ENCODE measurements at regions not wholly inside any gene's neighbourhood (a gene's known extent, or its start where the extent isn't known, plus 50 kb on each side); places are given as distances from the start of the nearest gene placed in this dataset.

DNA sequence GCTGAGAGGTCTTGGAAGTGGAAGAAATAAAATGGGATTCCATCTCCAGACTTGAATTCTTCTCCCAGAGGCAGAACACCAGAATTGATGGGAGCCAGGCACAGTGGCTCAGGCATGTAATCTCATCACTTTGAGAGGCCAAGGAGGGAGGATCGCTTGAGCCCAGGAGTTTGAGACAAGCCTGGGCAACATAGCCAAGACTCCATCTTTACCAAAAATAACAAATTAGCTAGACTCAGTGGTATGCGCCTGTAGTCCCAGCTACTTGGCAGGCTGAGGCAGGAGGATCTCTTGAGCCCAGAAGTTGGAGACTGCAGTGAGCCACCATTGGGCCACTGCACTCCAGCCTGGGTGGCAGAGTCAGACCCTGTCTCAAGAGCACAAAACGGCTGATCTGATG lies 144.3 kb downstream of the C1D start:
- WGBS, 2 donors = 63 to 71% methylated on average over 3 of the region's 3 CpGs
- no peak overlapping the region for H3K4me3 ChIP-seq (ENCODE audit: low read depth, poor library complexity, severe bottlenecking)
- intact Hi-C loops (cut with DNase I; ENCODE audit: low total_unique reads) = no loop called here
- no peak for DNase-seq (ENCODE audit: low spot score in 2 of 2)
- TF ChIP-seq POLR2A (IDR thresholded peaks at IDR 0.05) (no peak), CTCF (IDR thresholded peaks at IDR 0.05) (no peak)

- 96 to 100% methylated on average over 1 of the region's 1 CpG for WGBS, 2 donors
Measured at GRCh38 chr2:67919490-67919889, 143.3 kb downstream of the C1D start.

DNA sequence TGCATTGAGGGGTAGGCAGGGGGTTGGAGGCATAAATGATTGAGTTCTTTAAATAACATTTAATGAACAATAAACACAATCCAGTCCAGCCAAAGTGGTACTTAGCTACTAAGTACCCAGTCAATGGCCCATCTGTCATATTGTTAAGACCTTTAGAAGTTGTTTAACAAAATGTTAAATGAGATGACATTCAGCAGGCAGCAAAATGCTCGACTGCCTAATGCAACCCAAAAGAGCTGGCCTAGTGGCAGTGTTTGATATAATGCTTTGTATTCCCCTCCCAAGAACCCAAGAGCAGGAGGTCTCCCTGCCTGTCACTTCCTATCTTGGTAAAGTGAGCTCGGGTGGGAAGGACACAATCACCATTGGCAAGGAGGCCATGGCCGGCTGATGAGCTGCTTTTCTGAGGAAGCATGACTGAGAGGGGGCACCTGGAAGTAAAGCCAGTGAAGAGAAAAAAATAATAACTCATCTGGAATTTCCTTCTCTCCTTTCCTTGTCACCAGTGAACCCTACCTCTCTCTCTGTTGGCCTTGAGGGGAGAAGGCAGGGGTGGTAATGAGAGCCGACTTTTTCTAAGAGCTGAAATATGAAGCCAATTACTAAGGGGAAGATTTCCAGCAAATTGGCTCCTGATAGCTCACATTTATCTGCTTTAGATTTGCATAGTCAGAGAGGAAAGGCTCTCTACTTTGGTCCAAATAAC lies 140.6 kb downstream of the C1D start:
- WGBS, 2 donors = 65 to 72% methylated on average over 4 of the region's 4 CpGs
- intact Hi-C loops (cut with DNase I; ENCODE audit: low total_unique reads) = no loop called here
- TF ChIP-seq CTCF (IDR thresholded peaks at IDR 0.05) (no peak), POLR2A (IDR thresholded peaks at IDR 0.05) (no peak)
- DNase-seq (ENCODE audit: low spot score in 2 of 2) = no peak
- no peak overlapping the region for H3K4me3 ChIP-seq (ENCODE audit: low read depth, poor library complexity, severe bottlenecking)

More at GRCh38 chr2:67919490-67919889, 143.3 kb downstream of the C1D start:
- DNase-seq (ENCODE audit: low spot score in 2 of 2) = no peak
- TF ChIP-seq POLR2A (IDR thresholded peaks at IDR 0.05) (no peak), CTCF (IDR thresholded peaks at IDR 0.05) (no peak)
- intact Hi-C loops (cut with DNase I; ENCODE audit: low total_unique reads) = no loop called here
- no peak overlapping the region for H3K4me3 ChIP-seq (ENCODE audit: low read depth, poor library complexity, severe bottlenecking)

DNA sequence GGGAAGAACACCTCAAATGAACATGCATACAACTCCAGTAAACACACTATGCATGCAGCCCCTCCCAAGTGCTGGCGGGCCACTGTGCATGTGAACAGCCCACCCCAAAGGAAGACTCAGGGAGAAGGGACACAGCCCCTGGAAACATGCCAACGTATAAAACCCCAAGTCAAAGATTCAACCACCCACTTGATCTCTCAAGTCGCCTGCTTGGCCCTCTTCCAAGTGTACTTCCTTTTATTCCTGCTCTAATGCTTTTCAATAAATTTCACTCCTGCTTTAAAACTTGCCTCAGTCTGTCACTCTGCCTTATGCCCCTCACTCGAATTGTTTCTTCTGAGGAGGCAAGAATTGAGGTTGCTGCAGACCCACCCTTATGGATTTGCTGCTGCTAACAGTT lies 139.1 kb downstream of the C1D start:
- 28 to 37% methylated on average over 4 of the region's 4 CpGs for WGBS, 2 donors
- TF ChIP-seq POLR2A (IDR thresholded peaks at IDR 0.05) (no peak), CTCF (IDR thresholded peaks at IDR 0.05) (no peak)
- DNase-seq (ENCODE audit: low spot score in 2 of 2) = no peak
- intact Hi-C loops (cut with DNase I; ENCODE audit: low total_unique reads) = no loop called here
- no peak overlapping the region for H3K4me3 ChIP-seq (ENCODE audit: low read depth, poor library complexity, severe bottlenecking)

- TF ChIP-seq POLR2A (IDR thresholded peaks at IDR 0.05) (no peak), CTCF (IDR thresholded peaks at IDR 0.05) (no peak)
- no peak for DNase-seq (ENCODE audit: low spot score in 2 of 2)
- H3K4me3 ChIP-seq (ENCODE audit: low read depth, poor library complexity, severe bottlenecking) = no peak overlapping the region
- intact Hi-C loops (cut with DNase I; ENCODE audit: low total_unique reads) = no loop called here
- WGBS, 2 donors = 72 to 78% methylated on average over 3 of the region's 3 CpGs
Measured at GRCh38 chr2:67927501-67927900, 135.3 kb downstream of the C1D start.

DNA sequence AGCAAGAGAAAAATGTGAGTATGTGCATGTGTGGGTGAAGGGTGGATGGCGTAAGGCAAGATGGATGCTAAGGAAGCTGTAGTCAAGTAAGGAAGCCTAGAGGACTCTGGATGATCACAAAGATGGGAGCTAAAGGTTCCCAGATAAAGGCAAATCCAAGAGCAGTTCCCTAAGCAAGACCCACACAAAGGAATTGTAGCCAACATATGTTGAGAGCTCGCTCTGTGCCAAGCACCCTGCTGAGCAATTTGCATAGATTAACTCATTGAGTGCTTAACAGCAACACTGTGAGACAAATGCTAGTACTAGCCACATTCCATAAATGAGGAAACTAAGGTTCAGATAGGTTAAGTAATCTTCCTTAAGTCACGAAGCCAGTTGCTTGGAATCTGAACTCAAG lies 132.6 kb downstream of the C1D start:
- 62 to 76% methylated on average over 3 of the region's 3 CpGs for WGBS, 2 donors
- intact Hi-C loops (cut with DNase I; ENCODE audit: low total_unique reads) = no loop called here
- H3K4me3 ChIP-seq (ENCODE audit: low read depth, poor library complexity, severe bottlenecking) = no peak overlapping the region
- no peak for DNase-seq (ENCODE audit: low spot score in 2 of 2)
- TF ChIP-seq CTCF (IDR thresholded peaks at IDR 0.05) (no peak), POLR2A (IDR thresholded peaks at IDR 0.05) (no peak)

Data from lower leg skin (tissue), 4 donors.